Kidney epithelial cell (primary cell): ENCODE measurements at regions not wholly inside any gene's neighbourhood (a gene's known extent, or its start where the extent isn't known, plus 50 kb on each side); places are given as distances from the start of the nearest gene placed in this dataset.

Source experiments
- DNase-seq: peaks from one replicate; pipeline ENCODE4 v3.0.0-alpha.2; 2010; ENCODE audit warnings: low read depth
- H3K27me3 ChIP-seq: 2 replicates; pipeline ENCODE4 v1.6.0; 2011; ENCODE audit warnings: low read length; ENCODE audit not compliant: control insufficient read depth, insufficient read depth
- H3K36me3 ChIP-seq: 2 replicates; pipeline ENCODE4 v1.5.1; 2011; ENCODE audit warnings: low read length; ENCODE audit not compliant: control insufficient read depth, insufficient read depth
- H3K4me3 ChIP-seq: 2 replicates; pipeline ENCODE4 v1.5.1; 2011; ENCODE audit warnings: low read depth, mild to moderate bottlenecking, control low read depth, low read length
- TF ChIP-seq, protein P1 (sequence below): IDR thresholded peaks from 2 replicates; pipeline ENCODE4 v1.5.1; 2011; ENCODE audit warnings: mild to moderate bottlenecking, moderate library complexity, low read length, control low read depth, inconsistent platforms; ENCODE audit not compliant: insufficient read depth, poor library complexity, severe bottlenecking

DNA sequence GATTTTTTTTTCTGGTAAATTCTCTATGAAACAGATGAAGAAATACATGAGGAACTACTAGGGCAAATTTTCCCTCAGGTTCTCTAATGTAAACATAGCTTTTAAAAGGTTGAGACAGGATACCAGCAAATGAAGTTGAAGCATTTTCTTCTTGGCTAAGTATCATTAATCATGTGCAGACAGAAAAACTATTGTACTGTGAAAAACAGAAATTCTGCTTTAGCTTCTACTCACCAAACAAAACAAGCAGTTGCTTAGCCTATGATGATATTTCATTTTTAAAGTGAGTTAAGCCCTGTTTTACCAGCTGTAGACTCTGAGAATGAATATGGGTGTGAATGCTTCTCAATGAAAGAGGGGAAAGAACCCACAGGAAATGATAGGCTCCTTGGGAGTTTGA is 358.9 kb downstream of the TRAM1L1 start:
- DNase-seq = no peak
- H3K27me3 ChIP-seq = no peaks in the 10 kb centered on the region
- H3K4me3 ChIP-seq = no peak overlapping the region
- TF ChIP-seq, protein P1, sequence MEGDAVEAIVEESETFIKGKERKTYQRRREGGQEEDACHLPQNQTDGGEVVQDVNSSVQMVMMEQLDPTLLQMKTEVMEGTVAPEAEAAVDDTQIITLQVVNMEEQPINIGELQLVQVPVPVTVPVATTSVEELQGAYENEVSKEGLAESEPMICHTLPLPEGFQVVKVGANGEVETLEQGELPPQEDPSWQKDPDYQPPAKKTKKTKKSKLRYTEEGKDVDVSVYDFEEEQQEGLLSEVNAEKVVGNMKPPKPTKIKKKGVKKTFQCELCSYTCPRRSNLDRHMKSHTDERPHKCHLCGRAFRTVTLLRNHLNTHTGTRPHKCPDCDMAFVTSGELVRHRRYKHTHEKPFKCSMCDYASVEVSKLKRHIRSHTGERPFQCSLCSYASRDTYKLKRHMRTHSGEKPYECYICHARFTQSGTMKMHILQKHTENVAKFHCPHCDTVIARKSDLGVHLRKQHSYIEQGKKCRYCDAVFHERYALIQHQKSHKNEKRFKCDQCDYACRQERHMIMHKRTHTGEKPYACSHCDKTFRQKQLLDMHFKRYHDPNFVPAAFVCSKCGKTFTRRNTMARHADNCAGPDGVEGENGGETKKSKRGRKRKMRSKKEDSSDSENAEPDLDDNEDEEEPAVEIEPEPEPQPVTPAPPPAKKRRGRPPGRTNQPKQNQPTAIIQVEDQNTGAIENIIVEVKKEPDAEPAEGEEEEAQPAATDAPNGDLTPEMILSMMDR = no peak
- H3K36me3 ChIP-seq = no peaks in the 10 kb centered on the region

DNA sequence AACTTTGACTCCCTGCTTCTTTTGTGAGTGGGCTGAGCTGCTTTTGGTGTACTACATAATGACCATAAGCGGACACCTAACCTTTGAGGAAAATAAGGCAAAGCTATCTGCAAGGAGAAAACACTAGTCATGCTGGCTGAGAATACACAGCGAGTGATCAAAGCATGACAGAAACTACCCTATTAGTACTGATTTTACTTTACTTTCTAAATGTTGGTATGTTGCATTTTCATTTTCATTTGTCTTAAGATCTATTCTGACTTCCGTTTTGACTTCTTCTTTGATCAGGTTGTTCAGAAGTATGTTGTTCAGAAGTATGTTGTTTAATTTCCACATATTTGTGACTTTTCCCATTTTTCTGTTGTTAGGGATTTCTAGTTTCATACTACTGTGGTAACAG is 361.1 kb downstream of the TRAM1L1 start:
- TF ChIP-seq, protein P1 = no peak
- H3K36me3 ChIP-seq = no peaks in the 10 kb centered on the region
- DNase-seq = no peak
- no peaks in the 10 kb centered on the region for H3K27me3 ChIP-seq
- H3K4me3 ChIP-seq = no peak overlapping the region

DNA sequence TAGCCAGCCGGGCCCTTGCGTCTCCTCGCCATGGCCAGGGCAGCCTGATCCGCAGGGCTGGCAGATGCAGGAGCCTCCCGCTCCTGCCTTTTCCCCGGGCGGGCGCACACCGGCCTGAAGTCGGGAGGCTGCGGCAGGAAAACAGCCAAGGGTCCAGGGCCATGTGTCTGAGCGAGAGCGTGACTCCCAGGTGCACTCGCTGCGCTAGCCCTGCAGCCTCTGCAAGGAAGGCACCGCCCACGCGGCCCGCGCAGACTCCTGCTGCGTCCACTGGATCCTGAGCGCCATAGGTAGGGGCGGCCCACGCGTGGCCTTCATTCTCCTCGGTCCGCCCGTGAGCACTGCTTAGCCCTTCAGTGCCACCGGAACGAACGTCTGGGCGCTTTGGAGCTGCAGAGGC is 379.9 kb downstream of the TRAM1L1 start:
- TF ChIP-seq, protein P1 = no peak
- Histone ChIP-seq H3K4me3 (no peak overlapping the region), H3K36me3 (no peaks in the 10 kb centered on the region), H3K27me3 (no peaks in the 10 kb centered on the region)
- no peak for DNase-seq

DNA sequence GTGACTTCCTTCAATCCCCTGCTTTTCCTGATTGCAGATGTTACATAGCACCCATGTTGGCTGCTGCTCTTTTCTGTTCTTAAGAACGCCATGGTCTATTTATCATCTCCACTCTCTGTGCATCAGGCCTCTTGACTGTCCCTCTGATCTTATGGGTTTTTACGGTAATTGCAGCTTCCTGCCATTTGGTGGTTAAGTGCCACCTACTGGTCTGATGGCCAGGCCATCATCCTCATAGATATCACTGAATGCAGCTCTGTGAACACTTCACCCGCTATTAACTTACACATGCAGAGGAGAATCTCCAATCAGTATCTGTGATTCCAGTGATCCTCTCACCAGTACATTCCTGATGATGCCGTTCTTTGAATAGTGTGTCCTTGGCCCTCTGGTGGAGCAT is 382.4 kb downstream of the TRAM1L1 start:
- TF ChIP-seq, protein P1 = no peak
- Histone ChIP-seq H3K27me3 (no peaks in the 10 kb centered on the region), H3K36me3 (no peaks in the 10 kb centered on the region), H3K4me3 (no peak overlapping the region)
- DNase-seq = no peak

DNA sequence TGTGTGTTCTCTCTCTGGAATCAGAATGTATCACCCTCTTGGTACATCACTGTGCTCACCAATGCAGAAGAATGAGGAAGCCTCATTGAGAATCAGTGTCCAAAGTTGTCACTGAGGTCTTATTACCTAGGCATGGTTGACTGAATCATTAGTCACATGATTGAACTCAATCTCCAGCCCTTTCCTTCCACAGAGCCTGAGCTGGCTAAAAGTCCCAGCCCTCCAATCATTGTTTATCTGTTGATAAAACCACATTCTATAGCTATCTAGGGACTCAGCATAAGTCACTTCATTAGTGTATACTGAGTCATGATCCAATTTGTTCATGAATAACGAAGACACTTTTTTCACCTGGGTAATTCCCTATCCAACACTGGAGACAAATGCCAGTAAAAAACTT is 396.8 kb downstream of the TRAM1L1 start:
- TF ChIP-seq, protein P1 = no peak
- peak; percentile 5 for DNase-seq
- no peaks in the 10 kb centered on the region for H3K36me3 ChIP-seq
- H3K27me3 ChIP-seq = no peaks in the 10 kb centered on the region
- no peak overlapping the region for H3K4me3 ChIP-seq

DNA sequence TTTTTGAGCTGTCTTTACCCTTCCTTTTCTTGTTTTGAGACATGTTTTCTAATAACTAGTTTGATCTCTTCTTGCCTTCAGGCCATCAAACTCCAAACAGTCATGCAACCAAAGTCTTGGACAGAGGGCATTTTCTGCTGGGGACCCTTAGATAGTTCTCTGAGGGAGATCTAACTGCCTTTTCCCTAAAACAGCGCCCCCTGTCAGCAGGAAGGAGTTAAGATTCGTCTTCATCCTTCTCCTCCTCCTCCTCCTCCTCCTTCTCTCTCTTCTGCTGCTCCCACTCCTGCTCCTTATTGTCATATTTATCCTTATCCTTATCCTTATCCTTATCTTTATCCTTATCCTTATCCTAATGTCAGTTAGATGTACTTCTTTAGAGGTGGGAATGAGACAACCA is 417.2 kb downstream of the TRAM1L1 start:
- no peaks in the 10 kb centered on the region for H3K27me3 ChIP-seq
- TF ChIP-seq, protein P1 = peak; percentile 19
- no peak overlapping the region for H3K4me3 ChIP-seq
- no peak for DNase-seq
- H3K36me3 ChIP-seq = no peaks in the 10 kb centered on the region
